Posterior vena cava (tissue), 2 donors: ENCODE measurements at regions not wholly inside any gene's neighbourhood (a gene's known extent, or its start where the extent isn't known, plus 50 kb on each side); places are given as distances from the start of the nearest gene placed in this dataset.
A peak's percentile ranks its signal among the peaks of the same experiment; 100 is the strongest.

ENCODE experiments used
- DNase-seq: peaks from one replicate; pipeline ENCODE4 v3.0.0-alpha.2; 2020; ENCODE audit warnings: low spot score
- intact Hi-C, 2 donors: fragments of 100-400 bp; cut with DNase I; formaldehyde crosslinking; loops; one replicate each; pipeline versions ENCODE4 v1.14.1 to v1.14.2; 2022 to 2023
- donor health status: DM: yes; HTN: yes; CAD: no.
- donor health status: DM: yes; HTN: yes; CAD: no.

DNA sequence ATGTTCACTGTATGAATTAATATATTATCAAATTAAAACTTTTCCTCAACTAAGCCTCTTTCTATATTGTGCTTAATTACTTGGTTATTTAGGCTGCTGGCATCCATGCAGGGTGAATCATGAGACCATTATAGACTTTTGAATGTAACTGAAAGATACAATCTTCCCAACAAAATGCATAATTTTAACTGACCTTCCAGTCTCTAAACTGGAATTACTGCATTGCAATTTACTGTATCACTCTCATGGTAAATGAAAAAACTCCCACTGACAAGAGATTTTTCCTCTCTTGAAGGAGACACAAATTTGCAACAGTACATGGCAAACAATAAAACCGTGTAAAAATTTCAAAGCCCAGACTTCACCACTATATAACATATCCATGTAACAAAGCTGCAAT, 349.5 kb downstream of the DRD1 start:
- intact Hi-C loops = no loop called here
- DNase-seq = no peak

DNA sequence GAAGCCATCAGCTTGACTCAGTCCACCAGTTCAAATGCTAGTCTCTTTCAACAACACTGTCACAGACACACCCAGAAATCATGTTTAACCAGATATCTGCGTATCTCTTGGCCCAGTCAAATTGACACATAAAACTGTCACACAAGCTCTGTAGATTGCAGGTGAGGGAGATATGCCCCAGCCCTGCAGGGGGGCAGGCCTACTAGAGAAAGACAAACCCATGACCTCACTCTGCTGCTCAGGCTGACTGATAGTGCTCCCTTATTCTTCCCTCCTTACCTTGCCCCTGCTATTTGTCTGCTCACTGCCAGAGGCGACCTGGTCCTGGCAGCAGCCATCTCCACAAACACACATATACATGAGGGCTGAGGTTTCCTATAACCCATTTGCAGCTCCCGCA, 351.3 kb downstream of the DRD1 start:
- DNase-seq = no peak
- intact Hi-C loops = no loop called here

GRCh38 chr5:175088963-175089362, 355.0 kb downstream of the DRD1 start:
- intact Hi-C loops = no loop called here
- DNase-seq = no peak

DNA sequence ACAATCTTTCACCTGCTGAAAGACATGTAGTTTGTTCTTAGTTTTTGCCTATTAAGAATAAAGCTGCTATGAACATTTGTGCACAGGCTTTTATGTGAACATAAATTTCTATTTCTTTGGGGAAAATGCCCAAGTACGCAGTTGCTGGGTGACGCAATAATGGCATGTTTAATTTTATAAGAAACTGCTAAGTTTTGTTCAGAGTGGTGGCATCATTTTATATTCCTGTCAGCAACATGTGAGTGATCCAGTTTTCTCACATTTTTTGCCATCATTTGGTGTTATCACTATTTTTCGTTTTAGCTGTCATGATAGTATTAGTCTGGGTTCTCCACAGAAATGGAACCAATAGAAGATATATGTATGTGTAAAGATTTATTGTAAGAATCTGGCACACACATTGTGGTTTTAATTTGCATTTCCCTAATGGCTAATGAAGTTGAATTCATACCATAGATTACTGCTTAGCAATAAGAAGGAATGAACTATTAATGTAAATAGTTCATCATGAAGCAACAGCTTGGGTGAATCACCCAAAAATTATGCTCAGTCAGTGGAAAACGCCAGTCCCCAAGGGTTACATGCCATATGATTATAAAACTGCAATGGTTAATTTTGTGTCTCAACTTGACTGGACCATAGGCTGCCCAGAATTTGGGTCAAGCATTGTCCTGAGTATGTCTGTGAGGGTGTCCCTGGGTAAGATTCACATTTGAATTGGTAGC, 358.6 kb downstream of the MSX2 start:
- intact Hi-C loops = no loop called here
- no peak for DNase-seq

DNA sequence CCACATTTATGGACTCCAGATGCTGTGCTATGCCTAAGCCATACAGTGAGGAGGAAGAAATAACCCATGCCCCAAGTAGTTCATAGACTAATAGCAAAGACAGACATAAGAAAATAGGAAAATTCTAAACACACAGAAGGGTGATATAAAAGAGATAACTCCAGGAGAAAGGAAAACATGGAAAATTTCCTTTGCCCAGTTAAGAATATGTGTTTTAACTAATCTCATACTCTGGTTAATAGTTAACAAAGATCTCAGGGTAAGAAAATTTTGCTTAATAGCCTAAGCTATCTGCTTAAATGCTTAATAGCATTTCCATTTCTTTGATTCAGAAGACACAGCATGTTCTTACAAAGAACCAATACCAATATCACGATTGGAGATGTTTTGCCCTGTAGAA, 358.0 kb downstream of the MSX2 start:
- DNase-seq = no peak
- intact Hi-C loops = no loop called here

GRCh38 chr5:175079707-175080106, 355.3 kb downstream of the MSX2 start:
- DNase-seq = no peak
- intact Hi-C loops = no loop called here

GRCh38 chr5:175070283-175070682, 345.9 kb downstream of the MSX2 start:
- intact Hi-C loops = no loop called here
- no peak for DNase-seq

- DNase-seq = no peak
- intact Hi-C loops = no loop called here
Measured at GRCh38 chr5:175060257-175060656, 335.9 kb downstream of the MSX2 start.

DNA sequence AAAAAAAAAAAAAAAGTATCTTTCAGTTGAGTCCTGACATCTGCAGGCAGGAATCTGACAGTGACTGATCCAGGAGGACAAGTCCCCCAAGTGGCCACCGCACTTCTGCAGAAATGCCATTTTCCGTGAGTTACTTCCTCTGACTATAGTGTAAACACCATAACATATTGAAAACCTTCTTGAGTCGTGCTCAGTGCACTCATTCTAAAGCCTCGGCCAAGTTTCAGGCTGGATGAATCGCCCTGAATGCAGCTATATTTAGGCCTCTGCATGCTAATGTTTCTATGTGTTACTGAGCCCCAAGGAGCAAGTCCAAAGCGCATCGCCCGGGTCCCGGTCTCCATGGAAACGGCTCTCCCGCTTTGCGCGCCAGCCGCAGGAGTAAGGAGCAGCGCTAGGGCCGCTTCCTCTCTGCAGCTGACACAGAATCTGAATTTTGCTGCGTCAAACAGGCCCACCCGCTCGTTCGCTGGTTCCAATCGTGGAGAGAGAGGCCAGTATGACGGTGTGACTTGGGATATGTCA, 335.4 kb downstream of the MSX2 start:
- peak; percentile 78 for DNase-seq
- intact Hi-C loops = no loop called here

GRCh38 chr5:175056831-175057230, 332.4 kb downstream of the MSX2 start:
- no peak for DNase-seq
- intact Hi-C loops = no loop called here

GRCh38 chr5:175054243-175054642, 329.9 kb downstream of the MSX2 start:
- DNase-seq = no peak

GRCh38 chr5:175052351-175052750, 328.0 kb downstream of the MSX2 start:
- intact Hi-C loops = no loop called here

More at GRCh38 chr5:175054243-175054642, 329.9 kb downstream of the MSX2 start:
- intact Hi-C loops = no loop called here

GRCh38 chr5:175047048-175047447, 322.7 kb downstream of the MSX2 start:
- no peak for DNase-seq
- intact Hi-C loops = no loop called here

More at GRCh38 chr5:175052351-175052750, 328.0 kb downstream of the MSX2 start:
- no peak for DNase-seq

DNA sequence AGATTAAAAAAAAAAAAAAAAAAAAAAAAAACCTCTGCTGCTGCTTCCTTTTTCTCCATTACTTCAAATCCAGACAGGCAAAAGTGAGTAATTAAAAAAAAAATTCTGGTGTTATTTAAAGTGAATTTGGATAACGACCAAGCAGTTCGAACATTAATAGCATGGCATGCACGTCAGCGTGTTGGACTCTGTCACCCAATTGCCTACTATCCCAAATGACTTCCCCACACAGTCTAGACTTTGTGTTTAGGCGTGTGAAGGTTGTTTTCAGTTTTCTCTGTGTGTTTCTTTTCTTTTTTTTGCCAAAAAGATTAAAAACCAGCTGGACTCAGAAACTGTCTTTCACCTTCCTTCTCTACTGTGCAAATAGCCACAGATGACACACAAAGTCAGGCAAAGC, 321.4 kb downstream of the MSX2 start:
- DNase-seq = no peak
- intact Hi-C loops = no loop called here

GRCh38 chr5:175037820-175038219, 313.4 kb downstream of the MSX2 start:
- intact Hi-C loops = no loop called here
- DNase-seq = no peak

DNA sequence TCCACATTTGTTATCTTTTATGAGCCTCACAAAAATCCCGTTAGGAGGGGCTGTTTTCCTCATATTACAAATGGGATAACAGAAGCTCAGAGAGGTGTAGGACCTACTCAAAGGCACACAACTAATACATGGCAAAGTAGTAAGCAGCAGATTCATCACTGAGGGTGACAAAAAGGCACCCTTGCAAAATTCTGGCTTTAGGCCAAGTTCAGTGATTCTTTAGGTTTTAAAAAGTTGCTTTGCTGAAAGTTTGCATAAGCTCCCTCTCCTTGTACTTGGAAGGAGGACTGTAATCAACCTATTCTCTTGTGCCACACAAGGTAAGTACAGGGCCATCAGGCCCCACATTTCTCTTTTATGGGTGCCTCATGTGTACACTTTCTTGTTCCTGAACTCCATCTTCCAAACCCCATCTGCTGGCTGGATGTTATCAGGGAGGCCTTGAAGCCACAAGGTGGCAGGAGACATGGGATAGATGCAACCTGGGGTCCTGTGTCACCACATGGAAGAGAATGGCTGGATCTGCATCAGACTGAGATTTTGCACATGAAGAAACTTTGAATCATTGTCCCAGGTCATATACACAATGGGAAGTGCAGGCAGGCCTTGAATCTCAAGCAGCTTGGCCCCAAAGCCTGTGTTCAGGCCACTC, 311.6 kb downstream of the MSX2 start:
- intact Hi-C loops = no loop called here
- no peak for DNase-seq

- intact Hi-C loops = no loop called here
- no peak for DNase-seq
Measured at GRCh38 chr5:175034924-175035323, 310.5 kb downstream of the MSX2 start.

DNA sequence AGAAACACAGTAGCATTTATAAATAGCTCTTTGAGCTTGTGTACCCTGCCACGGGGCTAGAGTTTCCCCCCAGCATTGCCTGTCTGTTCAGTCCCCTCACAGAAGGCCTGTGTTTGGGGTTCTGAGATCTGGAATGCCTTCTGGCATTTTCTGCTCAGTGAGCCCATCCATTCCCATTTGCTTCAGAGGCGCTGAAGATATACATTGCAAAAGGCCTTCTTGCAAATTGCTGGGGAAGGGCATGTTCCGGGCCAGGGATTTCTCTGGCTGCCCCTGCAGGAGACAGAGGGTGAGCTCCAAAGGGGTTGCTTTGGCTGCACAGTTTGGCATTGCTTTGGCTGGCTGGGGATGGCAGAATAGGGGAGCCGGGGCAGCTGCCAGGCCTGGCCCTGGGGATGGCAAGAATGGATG, 308.4 kb downstream of the MSX2 start:
- no peak for DNase-seq
- intact Hi-C loops = no loop called here

- no peak for DNase-seq
- intact Hi-C loops = no loop called here
Measured at GRCh38 chr5:175032013-175032412, 307.6 kb downstream of the MSX2 start.

GRCh38 chr5:175027390-175027789, 303.0 kb downstream of the MSX2 start:
- intact Hi-C loops = no loop called here
- no peak for DNase-seq

GRCh38 chr5:175025077-175025476, 300.7 kb downstream of the MSX2 start:
- intact Hi-C loops = no loop called here
- DNase-seq = no peak
